ENCODE measurements at regions not wholly inside any gene's neighbourhood (a gene's known extent, or its start where the extent isn't known, plus 50 kb on each side); places are given as distances from the start of the nearest gene placed in this dataset.

DNA sequence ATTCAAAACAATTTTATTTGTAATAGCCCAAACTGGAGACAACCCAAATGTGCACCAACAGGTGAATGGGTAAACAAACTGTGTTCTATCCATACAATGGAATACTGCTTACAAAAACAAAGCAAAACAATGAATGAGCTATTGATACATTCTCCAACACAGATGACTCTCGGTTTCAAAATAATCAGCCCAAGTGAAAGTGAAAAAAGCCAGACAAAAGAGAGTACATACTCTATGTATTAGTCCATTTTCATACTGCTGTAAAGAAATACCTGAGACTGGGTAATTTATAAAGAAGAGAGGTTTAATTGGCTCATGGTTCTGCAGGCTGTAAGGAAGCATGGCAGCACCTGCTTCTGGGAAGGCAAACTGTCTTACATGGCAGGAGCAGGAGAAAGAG, 65.2 kb upstream of the LRCH1 start:
- no peak overlapping the region for H3K27ac ChIP-seq
- TF ChIP-seq, protein P1, sequence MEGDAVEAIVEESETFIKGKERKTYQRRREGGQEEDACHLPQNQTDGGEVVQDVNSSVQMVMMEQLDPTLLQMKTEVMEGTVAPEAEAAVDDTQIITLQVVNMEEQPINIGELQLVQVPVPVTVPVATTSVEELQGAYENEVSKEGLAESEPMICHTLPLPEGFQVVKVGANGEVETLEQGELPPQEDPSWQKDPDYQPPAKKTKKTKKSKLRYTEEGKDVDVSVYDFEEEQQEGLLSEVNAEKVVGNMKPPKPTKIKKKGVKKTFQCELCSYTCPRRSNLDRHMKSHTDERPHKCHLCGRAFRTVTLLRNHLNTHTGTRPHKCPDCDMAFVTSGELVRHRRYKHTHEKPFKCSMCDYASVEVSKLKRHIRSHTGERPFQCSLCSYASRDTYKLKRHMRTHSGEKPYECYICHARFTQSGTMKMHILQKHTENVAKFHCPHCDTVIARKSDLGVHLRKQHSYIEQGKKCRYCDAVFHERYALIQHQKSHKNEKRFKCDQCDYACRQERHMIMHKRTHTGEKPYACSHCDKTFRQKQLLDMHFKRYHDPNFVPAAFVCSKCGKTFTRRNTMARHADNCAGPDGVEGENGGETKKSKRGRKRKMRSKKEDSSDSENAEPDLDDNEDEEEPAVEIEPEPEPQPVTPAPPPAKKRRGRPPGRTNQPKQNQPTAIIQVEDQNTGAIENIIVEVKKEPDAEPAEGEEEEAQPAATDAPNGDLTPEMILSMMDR (IDR thresholded peaks at IDR 0.05), result no peak
- TF ChIP-seq EP300 (IDR thresholded peaks at IDR 0.05; ENCODE audit: low read depth), result no peak
- no peak for TF ChIP-seq POLR2A (IDR thresholded peaks at IDR 0.05)
- TF ChIP-seq POLR2AphosphoS5 (IDR thresholded peaks at IDR 0.05), result no peak
- in situ Hi-C loops (cut with MboI; ENCODE audit: low pct_ligation_motif_present in 1 of 4, low pct_unique_long_range_greater_than_20kb in 1 of 4, low sequenced_read_pairs in 3 of 4), result no loop called here
- intact Hi-C loops (cut with DNase I; ENCODE audit: low total_unique reads), result no loop called here
- no peak overlapping the region for H3K4me3 ChIP-seq
- no peaks in the 10 kb centered on the region for H3K4me1 ChIP-seq
- no peaks in the 10 kb centered on the region for H3K27me3 ChIP-seq
- no peaks in the 10 kb centered on the region for H3K36me3 ChIP-seq
- H3K9me3 ChIP-seq, result peaks cover 18 to 19% of the 10 kb centered on the region in 2 donors
- DNase-seq, result no peak
- WGBS, 2 donors (ENCODE audit: low coverage in 1 of 2), result 82 to 90% methylated on average over 1 of the region's 1 CpG

- Histone ChIP-seq H3K27me3 (no peaks in the 10 kb centered on the region), H3K27ac (no peak overlapping the region), H3K36me3 (no peaks in the 10 kb centered on the region), H3K4me3 (no peak overlapping the region), H3K9me3 (peaks cover 18 to 19% of the 10 kb centered on the region in 2 donors), H3K4me1 (no peaks in the 10 kb centered on the region)
- intact Hi-C loops (cut with DNase I; ENCODE audit: low total_unique reads), result no loop called here
- in situ Hi-C loops (cut with MboI; ENCODE audit: low pct_ligation_motif_present in 1 of 4, low pct_unique_long_range_greater_than_20kb in 1 of 4, low sequenced_read_pairs in 3 of 4), result no loop called here
- 73 to 74% methylated on average over 6 of the region's 6 CpGs for WGBS, 2 donors (ENCODE audit: low coverage in 1 of 2)
- no peak for DNase-seq
- TF ChIP-seq POLR2AphosphoS5 (IDR thresholded peaks at IDR 0.05) (no peak), POLR2A (IDR thresholded peaks at IDR 0.05) (no peak), EP300 (IDR thresholded peaks at IDR 0.05; ENCODE audit: low read depth) (no peak)
- TF ChIP-seq, protein P1 (IDR thresholded peaks at IDR 0.05), result no peak
Observed at GRCh38 chr13:46486270-46486669, 66.7 kb upstream of the LRCH1 start.

DNA sequence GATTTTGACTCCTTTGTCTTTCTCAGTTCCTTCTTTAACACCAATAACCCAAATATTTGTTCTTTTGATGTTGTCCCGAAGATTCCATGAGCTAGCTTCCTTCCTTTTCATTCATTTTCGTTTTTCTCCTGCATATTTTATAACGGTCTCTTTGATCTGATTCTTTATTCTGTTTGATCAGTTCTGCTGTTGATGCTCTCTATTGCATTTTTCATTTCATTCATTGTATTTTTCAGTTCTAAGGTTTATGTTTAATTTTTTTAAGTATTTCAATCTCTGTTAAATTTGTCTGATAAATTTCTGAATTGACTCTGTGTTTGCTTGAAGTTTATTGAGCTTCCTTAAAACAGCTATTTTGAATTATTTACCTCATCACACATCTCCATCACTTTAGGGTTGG, 68.4 kb upstream of the LRCH1 start:
- Histone ChIP-seq H3K4me1 (no peaks in the 10 kb centered on the region), H3K36me3 (no peaks in the 10 kb centered on the region), H3K27ac (no peak overlapping the region), H3K4me3 (no peak overlapping the region), H3K27me3 (no peaks in the 10 kb centered on the region), H3K9me3 (peaks cover 18 to 19% of the 10 kb centered on the region in 2 donors)
- DNase-seq, result no peak
- WGBS, 2 donors (ENCODE audit: low coverage in 1 of 2), result 70 to 84% methylated on average over 3 of the region's 3 CpGs
- in situ Hi-C loops (cut with MboI; ENCODE audit: low pct_ligation_motif_present in 1 of 4, low pct_unique_long_range_greater_than_20kb in 1 of 4, low sequenced_read_pairs in 3 of 4), result no loop called here
- TF ChIP-seq POLR2AphosphoS5 (IDR thresholded peaks at IDR 0.05), result no peak
- TF ChIP-seq, protein P1 (IDR thresholded peaks at IDR 0.05), result no peak
- TF ChIP-seq POLR2A (IDR thresholded peaks at IDR 0.05), result no peak
- no peak for TF ChIP-seq EP300 (IDR thresholded peaks at IDR 0.05; ENCODE audit: low read depth)
- intact Hi-C loops (cut with DNase I; ENCODE audit: low total_unique reads), result loop anchor here (5.0 kb wide), 1 partner anchor 1382 kb away; no protein-coding TSS in a partner anchor

- peaks cover 18 to 19% of the 10 kb centered on the region in 2 donors for H3K9me3 ChIP-seq
- DNase-seq, result no peak
- H3K4me3 ChIP-seq, result no peak overlapping the region
- no peaks in the 10 kb centered on the region for H3K27me3 ChIP-seq
- H3K27ac ChIP-seq, result no peak overlapping the region
- intact Hi-C loops (cut with DNase I; ENCODE audit: low total_unique reads), result loop anchor here (5.0 kb wide), 1 partner anchor 1379 kb away; no protein-coding TSS in a partner anchor
- 73 to 100% methylated on average over 2 to 4 of the region's 4 CpGs for WGBS, 2 donors (ENCODE audit: low coverage in 1 of 2)
- in situ Hi-C loops (cut with MboI; ENCODE audit: low pct_ligation_motif_present in 1 of 4, low pct_unique_long_range_greater_than_20kb in 1 of 4, low sequenced_read_pairs in 3 of 4), result no loop called here
- TF ChIP-seq EP300 (IDR thresholded peaks at IDR 0.05; ENCODE audit: low read depth), result no peak
- no peak for TF ChIP-seq POLR2AphosphoS5 (IDR thresholded peaks at IDR 0.05)
- TF ChIP-seq, protein P1 (IDR thresholded peaks at IDR 0.05), result no peak
- TF ChIP-seq POLR2A (IDR thresholded peaks at IDR 0.05), result no peak
- H3K36me3 ChIP-seq, result no peaks in the 10 kb centered on the region
- H3K4me1 ChIP-seq, result no peaks in the 10 kb centered on the region
Observed at GRCh38 chr13:46481166-46481565, 71.8 kb upstream of the LRCH1 start.
